Esophagus muscularis mucosa (tissue), 3 donors: ENCODE measurements at regions not wholly inside any gene's neighbourhood (a gene's known extent, or its start where the extent isn't known, plus 50 kb on each side); places are given as distances from the start of the nearest gene placed in this dataset.

Experiments used
- CTCF ChIP-seq, 3 experiments: fragments of 200-600 bp in 2 of 3; fragments of 450-650 bp in 1 of 3; sonication (generic) in 2 of 3; IDR thresholded peaks; one replicate each; pipeline ENCODE4 v1.5.1; 2017 to 2019; ENCODE audit warnings: antibody characterized with exemption in 3 of 3, mild to moderate bottlenecking in 2 of 3, moderate library complexity in 1 of 3
- POLR2AphosphoS5 ChIP-seq, 2 donors: sonication (generic); formaldehyde crosslinking; IDR thresholded peaks; one replicate each; pipeline ENCODE4 v1.6.1; 2017; ENCODE audit warnings: antibody characterized with exemption in 2 of 2

GRCh38 chr15:47516972-47517371 is 200.3 kb upstream of the SEMA6D start:
- TF ChIP-seq CTCF (IDR thresholded peaks at IDR 0.05) (no peak), POLR2AphosphoS5 (IDR thresholded peaks at IDR 0.05) (no peak)
